ENCODE measurements at regions not wholly inside any gene's neighbourhood (a gene's known extent, or its start where the extent isn't known, plus 50 kb on each side); places are given as distances from the start of the nearest gene placed in this dataset.

DNA sequence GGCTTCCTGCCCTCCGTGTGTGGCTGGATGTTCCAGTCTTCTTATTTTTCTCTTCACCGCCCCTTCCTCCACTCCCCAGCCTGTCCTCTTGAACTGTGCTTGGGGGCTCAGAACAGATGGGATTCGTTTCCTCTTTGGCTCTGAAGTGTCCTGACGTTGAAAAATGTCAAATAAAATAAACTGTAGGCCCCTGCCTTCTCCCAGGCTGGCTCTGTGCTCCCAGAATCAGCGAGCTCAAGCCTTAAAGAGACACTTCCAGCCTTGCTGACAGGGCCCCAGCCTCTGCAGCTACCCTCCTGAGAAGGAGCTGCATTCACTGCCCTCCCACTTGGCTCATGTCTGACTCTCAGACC lies 104.2 kb upstream of the IPO9 start:
- no peak for TF ChIP-seq PBX3 (IDR thresholded peaks at IDR 0.05)
- TF ChIP-seq CTCF (IDR thresholded peaks at IDR 0.05), result no peak
- TF ChIP-seq SMC3 (IDR thresholded peaks at IDR 0.05; ENCODE audit: low read depth, low read length), result no peak
- no peak for TF ChIP-seq EP300 (IDR thresholded peaks at IDR 0.05; ENCODE audit: borderline replicate concordance in 1 of 2, low read depth in 1 of 2, low read length in 1 of 2)
- no peak for TF ChIP-seq USF2 (IDR thresholded peaks at IDR 0.05; ENCODE audit: borderline replicate concordance, low read depth, low read length)
